Adrenal gland (tissue), 5 donors: ENCODE measurements at regions not wholly inside any gene's neighbourhood (a gene's known extent, or its start where the extent isn't known, plus 50 kb on each side); places are given as distances from the start of the nearest gene placed in this dataset.

Source experiments
- CTCF ChIP-seq, 6 experiments: fragments of 450-650 bp in 4 of 6; fragments of 200-600 bp in 2 of 6; sonication (generic) in 1 of 6; IDR thresholded peaks; 1 replicate in 5 of 6; 2 replicates in 1 of 6; pipeline versions ENCODE4 v1.5.1 to v1.8.0; 2016 to 2021; ENCODE audit warnings: antibody characterized with exemption in 6 of 6, mild to moderate bottlenecking in 2 of 6, moderate library complexity in 1 of 6
- POLR2A ChIP-seq, 2 donors: fragments of 450-650 bp; IDR thresholded peaks; one replicate each; pipeline ENCODE4 v1.6.1; 2017; ENCODE audit warnings: antibody characterized with exemption in 2 of 2, mild to moderate bottlenecking in 2 of 2, moderate library complexity in 1 of 2
- donor health status: DM: no; HTN: no; CAD: no.

GRCh38 chr10:130962240-130963051 lies 349.1 kb downstream of the TCERG1L start:
- TF ChIP-seq CTCF (IDR thresholded peaks at IDR 0.05) (no peak), POLR2A (IDR thresholded peaks at IDR 0.05) (no peak)
